ENCODE measurements at regions not wholly inside any gene's neighbourhood (a gene's known extent, or its start where the extent isn't known, plus 50 kb on each side); places are given as distances from the start of the nearest gene placed in this dataset.
A peak's percentile ranks its signal among the peaks of the same experiment; 100 is the strongest.

DNA sequence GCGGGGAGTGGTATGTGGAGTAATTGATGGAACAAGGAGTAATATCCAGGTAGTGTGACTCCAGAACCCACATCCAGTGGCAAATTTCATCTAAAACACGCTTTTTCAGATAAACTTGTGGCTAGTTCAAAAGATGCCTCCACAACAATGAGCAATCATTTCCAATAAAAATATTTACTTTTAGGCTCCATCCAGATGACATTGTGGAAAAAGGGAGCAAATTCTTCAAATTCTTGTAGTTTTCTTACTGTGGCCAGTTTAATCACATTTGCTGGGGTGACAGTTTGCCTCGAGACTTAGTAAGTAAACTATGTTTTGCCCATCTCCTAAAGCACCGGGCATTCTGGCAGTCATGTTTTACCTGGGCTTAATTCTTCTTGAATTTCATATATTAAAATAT lies 243.6 kb downstream of the IRS1 start:
- H3K4me3 ChIP-seq (ENCODE audit: low read depth, low read length) = no peak overlapping the region
- H2AFZ ChIP-seq (ENCODE audit: low read length, unreplicated experiment) = no peak overlapping the region
- no peak overlapping the region for H3K27ac ChIP-seq (ENCODE audit: low read depth, low read length)
- H3K4me1 ChIP-seq (ENCODE audit: control insufficient read depth, insufficient read depth, low read length, unreplicated experiment) = peaks cover 13% of the 10 kb centered on the region
- H3K27me3 ChIP-seq (ENCODE audit: insufficient read depth, low read length) = no peaks in the 10 kb centered on the region
- no peaks in the 10 kb centered on the region for H3K36me3 ChIP-seq (ENCODE audit: insufficient read depth, low read length)
- H3K79me2 ChIP-seq (ENCODE audit: control insufficient read depth, insufficient read depth, low read length, unreplicated experiment) = no peaks in the 10 kb centered on the region

DNA sequence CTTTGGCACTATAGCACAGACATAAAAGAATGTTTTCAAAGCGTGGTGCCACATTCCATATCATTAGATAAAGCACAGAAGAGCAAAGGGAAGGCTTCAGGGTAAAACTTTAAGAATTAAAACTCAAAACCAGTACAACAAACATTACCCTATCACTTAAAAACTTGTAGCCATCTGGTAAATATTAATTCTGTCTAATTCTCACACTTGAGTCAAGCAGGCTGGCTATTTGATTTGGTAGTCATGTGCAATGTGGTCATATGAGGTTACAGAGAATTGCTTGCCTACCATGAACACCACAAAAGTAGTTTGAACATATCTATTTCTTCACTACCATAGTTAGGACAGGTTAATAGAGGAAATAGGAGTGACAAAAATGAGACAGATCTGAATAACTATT lies 244.9 kb downstream of the IRS1 start:
- Histone ChIP-seq H3K27ac (ENCODE audit: low read depth, low read length) (no peak overlapping the region), H3K79me2 (ENCODE audit: control insufficient read depth, insufficient read depth, low read length, unreplicated experiment) (no peaks in the 10 kb centered on the region), H3K4me3 (ENCODE audit: low read depth, low read length) (no peak overlapping the region), H2AFZ (ENCODE audit: low read length, unreplicated experiment) (no peak overlapping the region), H3K4me1 (ENCODE audit: control insufficient read depth, insufficient read depth, low read length, unreplicated experiment) (peaks cover 10% of the 10 kb centered on the region), H3K27me3 (ENCODE audit: insufficient read depth, low read length) (no peaks in the 10 kb centered on the region), H3K36me3 (ENCODE audit: insufficient read depth, low read length) (no peaks in the 10 kb centered on the region)

DNA sequence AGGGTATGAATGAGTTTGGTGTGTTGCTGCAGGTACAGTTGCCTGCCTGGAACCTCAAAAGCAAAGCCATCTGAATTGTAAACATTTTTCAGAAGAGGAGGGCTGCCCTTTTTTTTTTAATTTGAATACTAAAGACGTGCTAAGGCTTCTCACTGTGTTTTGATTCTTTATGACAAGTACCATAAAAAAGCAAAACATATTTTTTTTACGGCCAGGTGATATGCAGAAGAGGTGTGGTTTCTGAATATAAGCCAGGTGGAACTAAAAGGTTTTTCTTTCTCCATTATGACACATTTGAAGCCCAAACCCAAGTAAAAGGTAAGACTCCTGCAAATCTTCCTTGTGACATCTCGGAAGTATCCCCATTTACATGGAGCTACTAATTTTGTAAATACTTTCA lies 246.3 kb downstream of the IRS1 start:
- Histone ChIP-seq H3K36me3 (ENCODE audit: insufficient read depth, low read length) (no peaks in the 10 kb centered on the region), H3K27me3 (ENCODE audit: insufficient read depth, low read length) (no peaks in the 10 kb centered on the region), H3K27ac (ENCODE audit: low read depth, low read length) (no peak overlapping the region), H3K79me2 (ENCODE audit: control insufficient read depth, insufficient read depth, low read length, unreplicated experiment) (no peaks in the 10 kb centered on the region), H2AFZ (ENCODE audit: low read length, unreplicated experiment) (no peak overlapping the region), H3K4me3 (ENCODE audit: low read depth, low read length) (no peak overlapping the region), H3K4me1 (ENCODE audit: control insufficient read depth, insufficient read depth, low read length, unreplicated experiment) (peaks cover 10% of the 10 kb centered on the region)

DNA sequence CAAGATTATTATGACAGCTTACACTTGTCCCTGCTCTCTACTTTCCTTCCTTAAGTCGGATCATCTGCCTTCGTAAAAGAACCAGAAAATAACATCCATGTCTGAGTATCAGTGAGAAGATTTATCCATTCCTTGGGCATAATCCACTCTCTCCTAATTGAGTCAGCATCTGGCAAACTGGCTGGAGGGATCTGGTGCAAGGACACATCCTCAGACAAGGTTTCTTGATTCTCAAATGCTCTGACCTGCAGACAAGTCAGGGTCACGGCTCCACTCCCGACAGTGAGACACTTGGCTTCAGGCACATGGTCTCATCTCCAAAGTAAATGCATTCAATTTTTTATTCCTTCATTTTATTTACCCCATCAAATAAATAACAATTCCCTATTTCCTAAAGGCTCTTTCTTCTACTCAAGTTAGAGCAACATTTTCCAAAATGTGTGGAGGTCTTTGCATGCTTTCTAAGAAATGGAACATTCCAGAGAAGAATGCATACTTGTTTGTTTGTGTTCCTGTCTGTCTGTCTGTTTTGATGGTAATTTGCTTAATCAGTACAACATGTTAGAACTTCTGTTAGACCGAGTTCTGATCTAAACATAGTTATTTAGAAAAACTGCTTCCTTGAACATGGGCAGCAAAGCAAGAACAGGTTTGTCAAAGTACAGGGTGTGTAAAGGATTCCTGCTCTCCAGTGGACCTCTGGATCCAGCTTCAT lies 246.9 kb downstream of the IRS1 start:
- H3K4me3 ChIP-seq (ENCODE audit: low read depth, low read length) = no peak overlapping the region
- no peaks in the 10 kb centered on the region for H3K27me3 ChIP-seq (ENCODE audit: insufficient read depth, low read length)
- H3K4me1 ChIP-seq (ENCODE audit: control insufficient read depth, insufficient read depth, low read length, unreplicated experiment) = peaks cover 13% of the 10 kb centered on the region
- H3K36me3 ChIP-seq (ENCODE audit: insufficient read depth, low read length) = no peaks in the 10 kb centered on the region
- no peaks in the 10 kb centered on the region for H3K79me2 ChIP-seq (ENCODE audit: control insufficient read depth, insufficient read depth, low read length, unreplicated experiment)
- H3K27ac ChIP-seq (ENCODE audit: low read depth, low read length) = no peak overlapping the region
- H2AFZ ChIP-seq (ENCODE audit: low read length, unreplicated experiment) = no peak overlapping the region

DNA sequence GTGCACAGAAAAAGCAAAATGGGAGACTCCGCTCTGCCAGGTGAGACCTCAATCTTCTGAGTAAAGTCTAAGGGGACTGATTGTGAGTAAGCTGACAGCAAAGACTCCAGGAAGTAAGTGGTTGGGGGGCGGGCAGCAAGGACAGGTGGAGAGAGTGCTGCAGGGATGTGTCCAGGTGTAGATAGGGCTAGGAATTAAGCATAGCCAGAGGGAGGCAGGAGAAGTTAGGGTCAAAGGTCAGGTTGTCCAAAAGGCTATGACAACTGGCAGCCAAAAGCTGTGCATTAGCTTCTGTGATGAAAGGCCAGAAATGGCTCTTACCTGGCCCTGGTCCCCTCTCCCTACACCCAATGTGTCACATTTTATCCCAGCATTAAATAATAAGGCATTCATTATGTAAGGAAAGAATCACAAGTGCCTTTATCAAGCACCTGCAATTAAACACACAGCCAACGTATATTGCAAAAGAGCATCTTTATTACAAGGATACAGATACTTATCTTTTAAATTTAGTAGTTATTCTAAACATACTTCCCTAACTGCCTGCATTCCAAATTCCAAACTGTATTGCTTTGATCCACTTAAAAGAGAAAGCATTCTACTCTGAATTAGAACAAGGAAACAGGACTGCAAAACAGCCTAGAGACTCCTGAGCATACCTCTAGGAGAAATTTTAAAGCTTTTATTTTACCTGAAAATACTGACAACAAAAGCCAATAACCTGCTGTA lies 247.9 kb downstream of the IRS1 start:
- Histone ChIP-seq H3K27me3 (ENCODE audit: insufficient read depth, low read length) (no peaks in the 10 kb centered on the region), H3K27ac (ENCODE audit: low read depth, low read length) (no peak overlapping the region), H3K4me3 (ENCODE audit: low read depth, low read length) (no peak overlapping the region), H3K4me1 (ENCODE audit: control insufficient read depth, insufficient read depth, low read length, unreplicated experiment) (peaks cover 13% of the 10 kb centered on the region), H3K36me3 (ENCODE audit: insufficient read depth, low read length) (no peaks in the 10 kb centered on the region), H2AFZ (ENCODE audit: low read length, unreplicated experiment) (no peak overlapping the region), H3K79me2 (ENCODE audit: control insufficient read depth, insufficient read depth, low read length, unreplicated experiment) (no peaks in the 10 kb centered on the region)

DNA sequence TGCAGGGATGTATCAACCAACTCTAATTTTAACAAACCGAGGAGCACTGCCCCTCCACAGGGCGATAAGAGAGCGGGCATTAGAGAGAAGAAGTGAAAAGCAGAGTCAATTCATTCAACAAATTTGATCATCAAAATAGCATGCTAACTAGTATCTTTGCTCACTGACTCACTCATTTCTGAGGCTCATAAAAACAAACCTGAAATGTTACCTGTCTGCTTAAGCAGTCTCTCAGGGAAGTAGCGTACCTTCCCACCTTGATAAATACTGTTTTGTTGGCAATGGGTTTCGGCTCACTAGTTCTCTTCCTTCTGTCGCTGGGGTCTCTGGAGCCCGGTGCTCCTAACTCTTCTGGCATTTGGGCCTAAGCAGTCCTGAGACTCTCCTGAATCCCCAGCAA lies 248.8 kb downstream of the IRS1 start:
- Histone ChIP-seq H3K36me3 (ENCODE audit: insufficient read depth, low read length) (no peaks in the 10 kb centered on the region), H2AFZ (ENCODE audit: low read length, unreplicated experiment) (no peak overlapping the region), H3K4me1 (ENCODE audit: control insufficient read depth, insufficient read depth, low read length, unreplicated experiment) (peaks cover 9% of the 10 kb centered on the region), H3K79me2 (ENCODE audit: control insufficient read depth, insufficient read depth, low read length, unreplicated experiment) (no peaks in the 10 kb centered on the region), H3K27ac (ENCODE audit: low read depth, low read length) (no peak overlapping the region), H3K27me3 (ENCODE audit: insufficient read depth, low read length) (no peaks in the 10 kb centered on the region), H3K4me3 (ENCODE audit: low read depth, low read length) (no peak overlapping the region)

DNA sequence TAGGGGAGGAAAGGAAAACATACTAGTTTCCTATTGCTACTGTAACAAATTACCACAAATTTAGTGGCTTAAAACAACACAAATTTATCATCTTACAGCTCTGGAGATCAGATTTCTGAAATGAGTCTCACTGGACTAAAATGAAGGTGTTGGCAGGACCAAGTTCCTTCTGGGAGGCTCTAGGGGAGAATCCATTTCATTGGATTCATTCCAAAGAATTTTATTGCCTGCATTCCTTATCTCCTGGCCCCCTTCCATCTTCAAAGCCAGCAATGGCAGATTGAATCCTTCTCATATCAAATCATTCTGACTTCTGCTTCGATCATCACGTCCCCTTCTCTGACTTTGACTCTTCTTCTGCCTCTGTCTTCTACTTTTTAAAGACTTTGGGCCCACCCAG lies 250.9 kb downstream of the IRS1 start:
- Histone ChIP-seq H3K4me1 (ENCODE audit: control insufficient read depth, insufficient read depth, low read length, unreplicated experiment) (peaks cover 7% of the 10 kb centered on the region), H3K27ac (ENCODE audit: low read depth, low read length) (no peak overlapping the region), H3K27me3 (ENCODE audit: insufficient read depth, low read length) (no peaks in the 10 kb centered on the region), H3K79me2 (ENCODE audit: control insufficient read depth, insufficient read depth, low read length, unreplicated experiment) (no peaks in the 10 kb centered on the region), H3K36me3 (ENCODE audit: insufficient read depth, low read length) (no peaks in the 10 kb centered on the region), H2AFZ (ENCODE audit: low read length, unreplicated experiment) (peak overlapping the region; percentile 8), H3K4me3 (ENCODE audit: low read depth, low read length) (no peak overlapping the region)

DNA sequence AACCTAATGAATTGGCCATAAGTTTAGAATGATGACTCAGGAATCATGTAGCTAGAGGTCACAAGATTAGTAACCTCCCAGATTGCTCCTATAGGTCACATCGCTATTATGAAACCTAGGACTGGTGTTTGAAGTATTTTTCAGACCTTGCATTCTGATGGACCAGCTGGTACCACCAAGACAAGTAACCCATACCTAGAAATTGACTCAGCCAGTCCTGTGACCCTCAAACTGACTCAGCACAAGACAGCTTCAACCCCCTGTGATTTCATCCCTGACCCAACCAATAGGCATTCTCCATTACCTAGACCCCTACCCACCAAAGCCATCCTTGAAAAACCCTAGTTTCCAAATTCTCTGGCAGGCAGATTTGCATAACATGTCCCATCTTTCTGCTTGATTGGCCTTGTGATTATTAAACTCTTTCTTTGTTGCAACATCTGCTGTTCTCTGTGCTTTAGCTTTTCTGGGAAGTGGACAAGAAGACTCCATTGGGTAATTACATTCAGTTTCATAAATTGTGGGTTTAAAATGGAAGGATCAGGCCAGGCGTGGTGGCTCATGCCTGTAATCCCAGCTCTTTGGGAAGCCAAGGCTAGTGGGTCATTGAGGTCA lies 254.9 kb downstream of the IRS1 start:
- Histone ChIP-seq H3K27me3 (ENCODE audit: insufficient read depth, low read length) (no peaks in the 10 kb centered on the region), H3K4me1 (ENCODE audit: control insufficient read depth, insufficient read depth, low read length, unreplicated experiment) (peaks cover 7% of the 10 kb centered on the region), H3K36me3 (ENCODE audit: insufficient read depth, low read length) (no peaks in the 10 kb centered on the region), H3K27ac (ENCODE audit: low read depth, low read length) (no peak overlapping the region), H3K79me2 (ENCODE audit: control insufficient read depth, insufficient read depth, low read length, unreplicated experiment) (no peaks in the 10 kb centered on the region), H3K4me3 (ENCODE audit: low read depth, low read length) (no peak overlapping the region), H2AFZ (ENCODE audit: low read length, unreplicated experiment) (no peak overlapping the region)

DNA sequence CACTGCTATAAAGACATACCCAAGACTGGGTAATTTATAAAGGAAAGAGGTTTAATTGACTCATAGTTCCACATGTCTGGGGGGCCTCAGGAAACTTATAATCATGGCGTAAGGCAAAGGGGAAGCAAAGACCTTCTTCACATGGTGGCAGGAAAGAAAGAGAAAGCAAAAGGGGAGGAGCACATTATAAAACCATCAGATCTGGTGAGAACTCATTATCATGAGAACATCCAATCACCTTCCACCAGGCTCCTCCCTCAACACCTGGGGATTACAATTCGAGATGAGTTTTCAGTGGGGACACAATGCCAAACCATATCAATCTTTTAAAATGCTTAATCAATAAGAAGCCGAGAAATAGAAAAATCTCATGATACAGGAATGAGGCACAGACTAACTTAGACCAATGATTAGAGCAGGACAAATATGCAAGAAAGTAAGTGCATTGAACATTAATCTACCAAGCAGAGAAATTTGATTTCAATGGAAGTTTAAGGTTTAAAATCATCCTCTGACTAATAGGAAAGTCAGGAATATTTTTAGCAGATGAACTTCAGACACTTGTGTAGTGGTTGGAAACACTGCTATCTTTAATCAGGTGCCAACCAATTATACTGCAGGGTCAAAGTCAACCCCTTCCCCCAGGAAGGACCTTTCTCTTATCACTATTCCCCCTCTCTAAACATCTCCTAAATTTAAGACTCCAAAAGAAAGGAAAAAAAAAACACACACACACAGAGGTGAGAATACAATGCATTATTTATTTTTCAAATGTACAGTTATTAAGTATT lies 259.2 kb downstream of the IRS1 start:
- H2AFZ ChIP-seq (ENCODE audit: low read length, unreplicated experiment) = no peak overlapping the region
- H3K4me3 ChIP-seq (ENCODE audit: low read depth, low read length) = no peak overlapping the region
- no peak overlapping the region for H3K27ac ChIP-seq (ENCODE audit: low read depth, low read length)
- H3K27me3 ChIP-seq (ENCODE audit: insufficient read depth, low read length) = no peaks in the 10 kb centered on the region
- no peaks in the 10 kb centered on the region for H3K4me1 ChIP-seq (ENCODE audit: control insufficient read depth, insufficient read depth, low read length, unreplicated experiment)
- H3K79me2 ChIP-seq (ENCODE audit: control insufficient read depth, insufficient read depth, low read length, unreplicated experiment) = no peaks in the 10 kb centered on the region
- H3K36me3 ChIP-seq (ENCODE audit: insufficient read depth, low read length) = no peaks in the 10 kb centered on the region

DNA sequence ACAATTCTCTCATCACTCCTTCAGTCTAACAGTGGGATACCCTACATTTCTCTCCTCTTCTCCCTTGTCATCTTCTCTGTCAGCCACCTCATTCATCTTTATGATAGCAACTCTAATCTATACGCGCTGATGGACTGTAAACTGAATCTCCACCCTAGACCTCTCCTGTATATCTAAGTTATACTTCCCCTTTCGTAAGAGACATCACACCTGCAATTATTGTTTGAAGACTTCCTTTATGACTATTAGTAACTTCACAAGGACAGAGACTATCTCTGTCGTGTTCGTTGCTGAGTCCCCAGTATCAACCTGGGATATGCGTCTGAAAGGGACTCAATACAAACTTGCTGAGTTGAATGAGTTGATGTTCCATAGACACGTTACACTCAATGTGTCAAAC lies 263.2 kb downstream of the IRS1 start:
- Histone ChIP-seq H2AFZ (ENCODE audit: low read length, unreplicated experiment) (no peak overlapping the region), H3K4me1 (ENCODE audit: control insufficient read depth, insufficient read depth, low read length, unreplicated experiment) (no peaks in the 10 kb centered on the region), H3K27ac (ENCODE audit: low read depth, low read length) (no peak overlapping the region), H3K36me3 (ENCODE audit: insufficient read depth, low read length) (no peaks in the 10 kb centered on the region), H3K79me2 (ENCODE audit: control insufficient read depth, insufficient read depth, low read length, unreplicated experiment) (no peaks in the 10 kb centered on the region), H3K27me3 (ENCODE audit: insufficient read depth, low read length) (no peaks in the 10 kb centered on the region), H3K4me3 (ENCODE audit: low read depth, low read length) (no peak overlapping the region)
